HS-27A (cell line): ENCODE measurements at regions not wholly inside any gene's neighbourhood (a gene's known extent, or its start where the extent isn't known, plus 50 kb on each side); places are given as distances from the start of the nearest gene placed in this dataset.
"Not testable (repeated sequence)": the region's sequence is repeated elsewhere in the genome, so short reads cannot be mapped to it uniquely, and the experiment has no call there.

Experiments
- DNase-seq: peaks from one replicate; pipeline ENCODE4 v3.0.0-alpha.2; 2012; ENCODE audit warnings: low read depth, missing footprints

- DNase-seq = not testable (repeated sequence)
These were observed 415.4 kb downstream of the TMEM38B start for GRCh38 chr9:106109706-106110105.

DNA sequence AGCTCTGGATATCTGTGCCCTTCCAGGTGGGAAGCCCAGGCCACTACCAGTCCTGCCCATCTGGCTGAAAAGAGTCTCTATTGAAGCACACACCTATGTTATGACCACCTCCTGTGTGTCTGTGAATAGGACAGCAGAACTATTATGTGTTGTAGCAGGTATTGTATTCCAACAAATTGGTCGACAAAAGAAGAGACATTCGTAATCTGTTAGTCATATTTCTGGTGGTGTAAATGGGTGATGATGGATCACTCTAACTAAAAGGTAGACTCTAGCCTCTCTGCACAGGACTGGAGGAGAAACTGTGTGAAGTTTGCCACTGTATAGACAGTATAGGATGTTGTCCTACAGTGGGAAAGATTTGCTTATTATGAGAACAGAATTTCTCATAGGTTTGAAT lies 416.1 kb downstream of the TMEM38B start:
- no peak for DNase-seq

DNA sequence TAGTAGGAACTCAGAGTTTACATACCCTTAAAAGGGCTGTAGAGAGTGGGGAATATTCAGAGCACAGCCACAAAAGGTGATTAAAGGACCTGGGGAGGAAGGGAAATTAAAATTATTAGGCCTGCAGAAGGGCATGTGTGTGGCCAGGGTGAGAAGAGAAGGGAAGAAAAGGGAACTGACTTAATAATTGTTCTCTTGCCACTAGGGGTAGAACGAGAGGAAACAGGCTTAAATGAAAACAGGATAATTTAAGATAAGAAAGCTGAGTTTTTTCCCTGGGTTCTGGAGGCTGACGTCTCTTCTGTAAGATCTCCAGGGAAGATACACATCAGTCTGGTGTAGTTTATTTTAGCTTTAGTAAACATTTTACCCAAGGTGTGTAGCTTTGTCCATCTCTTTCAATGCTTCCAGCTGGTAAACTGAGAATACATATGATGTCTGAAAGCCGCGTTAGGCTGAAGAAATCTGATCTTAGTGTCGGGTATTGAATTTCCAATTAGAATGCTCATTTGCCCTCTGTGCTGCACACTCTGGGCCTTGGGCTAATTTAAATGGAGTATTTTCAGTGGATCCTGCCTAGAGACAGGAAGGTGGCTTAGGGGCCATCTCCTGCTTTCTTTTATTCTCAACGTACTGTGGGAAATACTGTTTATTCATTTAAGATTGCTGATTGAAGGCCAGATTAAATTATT lies 416.8 kb downstream of the TMEM38B start:
- no peak for DNase-seq

DNA sequence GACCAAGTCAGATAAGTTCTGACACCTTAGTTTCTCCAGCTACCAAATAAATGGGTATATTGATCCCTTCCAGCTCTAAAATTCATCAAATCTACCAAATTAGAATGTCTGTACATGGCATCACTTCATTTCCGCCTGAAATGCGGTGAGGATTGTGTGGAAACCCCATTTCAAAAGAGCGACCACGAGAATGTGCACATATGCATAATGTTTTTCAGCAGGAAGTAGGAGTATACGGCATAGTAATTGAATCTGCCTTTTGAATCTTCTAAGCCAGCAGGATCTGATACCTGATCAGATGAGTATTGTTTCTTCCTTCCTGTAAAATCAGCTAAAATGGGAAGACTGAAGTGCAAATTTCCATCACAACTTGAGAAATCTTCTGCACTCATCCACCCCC lies 418.6 kb downstream of the TMEM38B start:
- no peak for DNase-seq

- DNase-seq = no peak
These were observed 424.8 kb downstream of the TMEM38B start for GRCh38 chr9:106119176-106119575.

GRCh38 chr9:106120071-106120470 lies 425.7 kb downstream of the TMEM38B start:
- DNase-seq = no peak

DNA sequence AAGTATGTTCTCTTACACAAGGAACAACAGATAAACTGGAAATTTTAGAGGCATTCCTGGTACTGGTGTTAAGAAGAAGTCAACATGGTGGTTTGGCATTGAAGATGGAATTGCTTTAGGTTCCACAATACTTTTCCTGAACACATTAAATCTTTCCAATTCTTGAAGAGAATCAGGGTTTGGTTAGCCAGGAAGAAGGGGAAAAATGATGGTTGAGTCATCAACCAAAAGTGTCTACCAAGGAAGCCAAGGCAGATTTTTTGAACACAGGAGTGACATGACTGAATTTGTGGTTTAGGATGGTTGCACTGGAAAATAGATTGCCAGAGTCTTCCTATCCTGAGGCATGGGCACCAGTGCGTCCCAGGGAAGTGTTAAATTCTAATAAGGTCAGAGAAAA lies 433.4 kb downstream of the TMEM38B start:
- DNase-seq = no peak

DNA sequence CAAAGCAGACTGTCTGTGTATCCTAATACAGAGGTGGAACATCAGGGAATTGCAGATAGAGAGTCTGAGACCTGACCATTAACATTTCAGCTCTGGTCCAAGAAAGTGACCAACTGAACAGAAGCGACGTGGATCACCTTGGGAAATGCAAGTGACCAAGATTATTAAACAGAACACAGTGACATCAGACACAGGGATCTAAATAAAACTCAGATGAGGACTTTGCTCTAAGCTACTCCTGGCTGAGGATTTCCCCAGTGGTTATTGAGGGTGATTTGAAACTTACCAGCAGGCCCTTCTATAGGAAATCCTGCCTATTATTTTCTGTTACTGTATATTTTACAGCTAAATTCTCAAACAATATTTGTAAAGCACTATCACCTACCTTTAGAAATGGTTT lies 436.0 kb downstream of the TMEM38B start:
- DNase-seq = no peak

- DNase-seq = no peak
These were observed 449.4 kb downstream of the TMEM38B start for GRCh38 chr9:106143781-106144180.

GRCh38 chr9:106146066-106146840 lies 451.9 kb downstream of the TMEM38B start:
- no peak for DNase-seq

GRCh38 chr9:106146886-106147285 lies 452.5 kb downstream of the TMEM38B start:
- DNase-seq = no peak

DNA sequence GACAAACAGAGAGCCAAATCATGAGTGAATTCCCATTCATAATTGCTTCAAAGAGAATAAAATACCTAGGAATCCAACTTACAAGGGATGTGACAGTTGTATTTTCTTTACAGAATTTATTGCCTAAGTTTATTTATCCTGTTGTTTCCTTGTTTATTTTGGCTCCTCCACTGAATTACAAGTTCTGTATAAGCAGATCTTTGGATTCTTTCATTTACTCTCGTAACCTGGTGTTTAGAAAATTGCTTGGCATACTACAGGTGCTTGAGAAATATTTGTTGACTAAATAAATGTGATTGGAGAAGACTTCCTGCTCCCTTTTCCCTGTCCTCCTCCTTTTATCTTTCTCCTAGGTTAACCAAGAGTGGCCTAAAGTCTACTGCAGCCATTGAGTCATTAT lies 455.6 kb downstream of the TMEM38B start:
- DNase-seq = no peak

GRCh38 chr9:106156465-106156864 lies 462.1 kb downstream of the TMEM38B start:
- no peak for DNase-seq

- DNase-seq = no peak
These were observed 477.9 kb downstream of the TMEM38B start for GRCh38 chr9:106172265-106172664.

GRCh38 chr9:106174346-106174745 lies 480.0 kb downstream of the TMEM38B start:
- DNase-seq = no peak

DNA sequence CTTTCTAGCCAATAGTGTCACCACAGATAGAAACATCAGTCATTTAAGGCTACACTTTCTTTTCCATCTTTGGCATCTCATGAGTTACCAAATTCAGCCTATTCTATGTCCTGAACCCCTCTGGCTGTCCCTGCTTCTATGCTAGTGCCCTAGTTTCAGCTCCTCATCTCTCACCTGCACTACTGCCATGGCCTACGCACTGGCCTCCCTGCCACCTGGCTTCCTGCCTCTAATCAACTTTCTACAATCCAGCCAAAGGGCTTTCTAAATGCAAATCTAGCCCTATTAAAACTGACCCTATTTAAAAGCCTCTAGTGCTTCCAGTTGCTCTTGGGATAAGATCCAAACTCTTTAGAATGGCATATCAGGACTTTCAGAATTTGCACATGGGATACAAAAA lies 482.9 kb downstream of the TMEM38B start:
- no peak for DNase-seq

DNA sequence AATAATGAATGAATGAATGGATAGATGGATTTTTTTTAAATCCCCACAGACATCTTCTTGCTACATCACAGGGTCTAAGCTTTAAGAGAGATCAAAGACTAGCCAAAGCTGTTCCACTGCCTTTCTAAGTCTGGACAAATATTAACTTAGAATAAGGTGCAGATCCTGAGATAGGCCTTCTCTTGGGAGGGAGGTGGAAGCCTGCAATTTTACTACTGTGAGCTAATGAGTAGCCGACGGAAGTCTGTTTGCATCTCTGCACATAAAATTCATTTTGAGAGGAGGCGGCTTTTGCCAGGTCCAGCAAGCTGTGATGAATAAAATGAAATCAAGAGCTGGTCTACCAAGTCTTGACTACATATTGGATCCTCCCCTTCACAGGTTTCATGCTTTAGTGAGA lies 484.9 kb downstream of the TMEM38B start:
- DNase-seq = no peak

- not testable (repeated sequence) for DNase-seq
These were observed 509.6 kb downstream of the TMEM38B start for GRCh38 chr9:106203815-106204516.

GRCh38 chr9:106207298-106207697 lies 513.0 kb downstream of the TMEM38B start:
- DNase-seq = no peak

DNA sequence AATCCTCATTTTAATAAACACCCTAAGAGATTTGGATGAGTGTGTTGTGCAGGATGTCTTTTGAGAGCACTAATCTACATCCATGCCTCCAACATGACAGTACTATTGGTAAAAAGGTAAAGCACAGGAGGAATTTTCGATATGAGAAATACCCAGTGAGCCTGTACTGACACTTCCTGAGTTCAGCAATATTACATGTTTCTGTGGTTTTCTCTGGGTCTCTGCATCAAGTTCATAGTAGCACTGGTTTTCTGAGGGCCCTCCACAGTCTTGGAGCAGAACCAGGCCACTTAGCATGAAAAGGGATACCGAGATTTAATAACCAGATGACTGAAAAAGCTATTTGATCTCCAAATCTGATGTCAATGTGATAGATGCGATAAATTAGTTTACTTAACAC lies 524.1 kb downstream of the TMEM38B start:
- no peak for DNase-seq

- no peak for DNase-seq
These were observed 524.5 kb downstream of the TMEM38B start for GRCh38 chr9:106218854-106219253.

DNA sequence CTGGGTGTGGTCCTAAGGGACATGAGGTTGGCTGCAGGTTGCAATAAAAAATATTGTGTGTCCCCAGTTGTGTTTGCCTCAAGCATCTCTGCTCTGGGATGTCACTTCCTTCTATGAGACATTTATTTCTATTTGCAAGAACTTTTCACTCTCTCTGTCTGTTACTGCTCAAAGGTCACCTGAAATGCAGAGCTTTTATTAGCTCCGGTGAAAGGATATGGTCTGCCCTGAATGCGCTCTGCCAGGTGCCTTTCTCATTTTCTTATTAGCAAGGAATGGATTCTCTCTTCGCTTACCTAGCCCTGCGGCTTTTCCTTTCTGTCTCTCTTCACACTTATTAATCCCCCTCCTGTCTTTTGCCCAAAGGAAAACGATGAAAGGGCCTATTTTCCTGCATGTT lies 526.1 kb downstream of the TMEM38B start:
- no peak for DNase-seq

- DNase-seq = no peak
These were observed 534.5 kb downstream of the TMEM38B start for GRCh38 chr9:106228861-106229260.
